T-helper 2 cell (primary cell): ENCODE measurements at regions not wholly inside any gene's neighbourhood (a gene's known extent, or its start where the extent isn't known, plus 50 kb on each side); places are given as distances from the start of the nearest gene placed in this dataset.
"Not testable (repeated sequence)": the region's sequence is repeated elsewhere in the genome, so short reads cannot be mapped to it uniquely, and the experiment has no call there.

Source experiments
- DNase-seq, 5 experiments: peaks; one replicate each; pipeline versions ENCODE4 v3.0.0 to v3.0.0-alpha.2; 2012 to 2022

DNA sequence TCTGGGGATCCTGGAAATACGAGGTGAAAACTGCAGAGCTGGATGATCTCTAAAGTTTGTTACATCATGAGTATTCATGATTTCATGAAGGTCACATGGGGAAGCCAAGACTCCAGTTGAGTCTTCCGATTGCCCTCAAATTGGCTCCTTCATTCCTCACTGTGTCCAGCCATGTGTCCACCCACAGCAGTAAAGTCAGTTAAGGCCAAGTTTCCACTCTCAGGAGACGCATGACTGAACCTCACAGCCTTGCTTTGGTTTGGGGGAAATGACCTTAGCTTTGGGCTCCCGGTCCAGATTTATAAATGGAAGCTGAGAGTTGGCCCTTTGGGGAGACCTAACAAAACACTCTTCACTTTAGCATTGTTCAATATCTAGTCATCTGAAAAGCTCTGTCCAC, 289.7 kb upstream of the MCTP2 start:
- no peak for DNase-seq

DNA sequence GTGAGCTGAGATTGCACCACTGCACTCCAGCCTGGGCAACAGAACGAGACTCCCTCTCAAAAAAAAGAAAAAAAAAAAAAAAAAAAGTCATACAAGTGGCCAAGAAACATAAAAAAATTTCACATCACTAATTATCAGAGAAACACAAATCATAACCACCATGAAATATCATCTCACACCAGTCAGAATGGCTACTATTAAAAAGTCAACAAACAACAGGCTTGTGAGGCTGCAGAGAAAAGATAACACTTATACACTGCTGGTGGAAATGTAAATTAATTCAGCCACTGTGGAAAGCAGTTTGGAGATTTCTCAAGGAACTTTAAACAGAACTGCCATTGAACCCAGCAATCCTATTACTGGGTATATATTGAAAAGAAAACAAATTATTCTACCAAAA, 291.1 kb upstream of the MCTP2 start:
- no peak for DNase-seq

DNA sequence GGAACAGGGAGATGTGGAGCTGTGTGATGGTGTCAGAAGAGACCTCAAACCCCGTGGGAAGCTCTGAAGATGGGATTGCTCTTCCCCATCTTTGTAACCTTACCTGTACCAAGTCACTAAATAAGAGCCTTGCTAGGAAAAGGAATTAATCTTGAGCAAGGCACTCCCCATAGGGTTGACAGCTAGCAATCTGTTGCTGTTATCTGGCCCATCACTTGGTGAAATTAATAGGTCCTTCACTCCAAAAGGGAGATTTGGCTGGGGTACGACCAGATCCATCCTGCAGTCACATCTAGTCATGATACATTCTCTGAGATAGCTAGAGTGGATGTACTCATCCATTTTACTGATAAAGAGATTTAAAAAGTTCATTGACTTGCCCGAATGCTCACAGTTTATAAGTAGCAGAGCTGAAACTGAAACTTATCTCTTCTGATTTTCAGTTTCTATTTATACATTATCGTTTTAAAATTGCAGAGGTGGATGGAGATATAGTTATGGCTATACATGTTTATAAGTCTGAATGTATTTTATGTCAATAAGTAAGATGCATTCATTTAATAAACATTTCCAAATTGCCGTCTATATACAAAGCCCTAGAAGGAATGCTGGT, 299.1 kb upstream of the MCTP2 start:
- DNase-seq, result peak in 1 of 5 experiments; percentile 13

DNA sequence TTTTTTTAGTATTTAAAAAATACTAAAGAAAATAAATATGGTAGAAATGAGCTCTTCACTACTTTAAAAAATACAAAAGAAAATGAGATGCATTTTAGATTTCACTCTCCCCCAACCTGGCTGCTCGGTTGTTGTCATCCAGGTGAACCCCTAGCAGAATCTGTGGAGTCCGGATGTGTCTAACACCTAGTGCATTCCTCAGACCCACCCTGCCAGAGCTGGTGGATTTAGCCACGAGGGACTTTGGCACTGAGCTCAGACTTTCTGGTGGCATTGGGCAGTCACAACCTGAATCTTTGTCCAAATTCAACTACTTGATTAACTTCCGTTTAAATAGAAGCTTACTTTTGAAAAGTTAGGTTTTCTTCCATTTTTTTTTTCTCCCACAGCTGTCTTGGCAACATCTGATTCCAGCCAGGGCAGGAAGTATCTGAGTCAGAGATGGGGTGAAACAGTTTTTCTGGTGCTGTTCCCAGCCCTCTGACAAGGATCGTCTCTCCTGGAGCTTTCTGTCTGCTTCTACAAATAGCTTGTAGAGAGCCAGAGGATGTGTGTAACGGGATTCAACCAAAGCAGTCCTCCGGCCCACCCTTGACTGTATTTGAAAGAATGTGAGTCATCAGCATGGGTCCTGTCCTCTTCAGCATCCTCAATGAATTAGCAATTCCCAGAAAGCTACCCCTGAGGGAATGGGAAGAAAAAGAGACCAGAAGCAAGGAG, 301.8 kb upstream of the MCTP2 start:
- no peak for DNase-seq

DNA sequence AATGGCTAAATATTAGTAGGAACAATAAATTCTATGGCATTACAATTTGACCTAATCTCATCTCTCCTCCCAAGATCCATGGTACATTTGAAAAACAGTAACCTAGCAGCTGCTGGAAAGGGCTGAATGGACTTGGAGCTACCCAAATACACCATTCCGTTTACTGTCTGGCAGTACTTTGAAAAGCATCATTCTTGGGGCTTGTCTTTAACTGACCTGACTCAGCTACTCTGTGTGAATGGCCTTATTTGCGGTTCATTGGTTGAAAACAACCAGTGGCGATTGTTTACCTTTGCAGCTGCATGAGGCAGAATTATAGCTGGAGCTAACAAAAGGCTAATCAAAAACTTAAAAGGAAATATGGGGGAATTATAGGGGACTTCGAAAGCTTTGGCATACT, 311.2 kb upstream of the MCTP2 start:
- DNase-seq, result no peak

DNA sequence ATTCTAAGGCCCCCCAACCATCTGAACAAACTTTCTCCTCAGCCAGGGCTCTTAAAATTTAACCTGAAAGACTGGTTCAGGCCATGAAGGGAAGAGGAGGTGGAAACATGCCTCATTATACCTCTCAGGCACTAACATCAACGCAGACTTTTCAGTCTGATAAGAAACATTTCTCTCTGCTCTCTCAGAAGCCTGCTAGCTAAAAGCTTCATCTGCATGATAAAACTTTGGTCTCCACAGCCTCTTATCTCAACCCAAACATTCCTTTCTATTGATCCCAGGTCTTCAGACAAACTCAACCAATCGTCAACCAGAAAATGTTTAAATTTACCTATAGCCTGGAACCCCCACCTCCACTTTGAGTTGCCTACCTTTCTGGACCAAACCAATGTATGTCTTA, 312.6 kb upstream of the MCTP2 start:
- DNase-seq, result not testable (repeated sequence)

DNA sequence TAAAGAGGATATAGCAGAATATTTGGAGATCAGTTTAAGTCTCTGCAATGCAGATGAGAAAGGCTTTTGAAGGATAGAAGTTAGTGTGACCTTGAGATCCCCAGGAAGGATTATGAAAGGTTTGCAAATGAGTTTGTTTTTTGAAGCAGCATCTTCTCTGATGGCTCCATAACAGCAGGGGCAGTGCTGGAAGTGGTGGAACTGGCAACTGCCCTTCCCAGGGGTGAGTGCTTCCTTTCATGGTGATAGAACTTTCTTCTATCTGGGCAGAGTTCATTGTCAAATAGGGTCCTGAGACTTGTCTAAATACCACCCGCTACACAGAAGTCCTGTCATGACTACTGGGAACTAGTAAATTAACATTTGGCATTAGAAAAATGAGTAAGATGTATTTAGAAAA, 314.2 kb upstream of the MCTP2 start:
- no peak for DNase-seq

DNA sequence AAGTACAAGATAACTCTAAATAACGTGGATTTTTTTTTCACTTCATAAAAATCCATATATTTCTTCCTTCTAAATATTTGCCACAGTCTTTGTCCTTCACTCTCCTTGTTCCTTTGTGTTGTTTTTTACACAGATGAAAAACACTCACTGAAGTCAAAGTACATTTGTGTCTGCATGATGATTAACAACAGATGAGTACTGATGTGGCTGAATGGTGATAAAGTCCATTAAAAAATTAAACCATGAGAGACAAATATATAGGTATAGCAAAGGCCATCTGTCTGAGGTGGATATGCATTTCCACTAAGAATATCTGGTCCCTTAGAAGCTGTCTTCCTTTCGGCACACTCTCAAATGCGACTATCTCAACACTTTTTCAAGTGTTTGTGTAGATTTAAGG, 317.5 kb upstream of the MCTP2 start:
- DNase-seq, result no peak

DNA sequence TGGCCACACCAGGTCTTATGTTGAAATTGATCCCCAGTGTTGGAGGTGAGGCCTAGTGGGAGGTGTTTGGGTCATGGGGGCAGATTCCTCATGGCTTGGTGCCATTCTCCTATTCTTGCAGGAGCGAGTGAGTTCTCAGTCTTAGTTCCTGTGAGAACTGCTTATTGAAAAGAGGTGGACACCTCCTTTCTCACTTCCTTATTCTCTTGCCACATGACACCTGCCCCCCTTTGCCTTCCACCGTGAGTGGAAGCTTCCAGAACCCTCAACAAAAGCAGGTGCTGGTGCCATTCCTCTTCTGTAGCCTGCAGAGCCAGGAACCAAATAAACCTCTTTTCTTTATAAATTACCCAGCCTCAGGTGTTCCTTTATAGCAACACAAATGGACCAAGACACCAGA, 318.1 kb upstream of the MCTP2 start:
- DNase-seq, result no peak

DNA sequence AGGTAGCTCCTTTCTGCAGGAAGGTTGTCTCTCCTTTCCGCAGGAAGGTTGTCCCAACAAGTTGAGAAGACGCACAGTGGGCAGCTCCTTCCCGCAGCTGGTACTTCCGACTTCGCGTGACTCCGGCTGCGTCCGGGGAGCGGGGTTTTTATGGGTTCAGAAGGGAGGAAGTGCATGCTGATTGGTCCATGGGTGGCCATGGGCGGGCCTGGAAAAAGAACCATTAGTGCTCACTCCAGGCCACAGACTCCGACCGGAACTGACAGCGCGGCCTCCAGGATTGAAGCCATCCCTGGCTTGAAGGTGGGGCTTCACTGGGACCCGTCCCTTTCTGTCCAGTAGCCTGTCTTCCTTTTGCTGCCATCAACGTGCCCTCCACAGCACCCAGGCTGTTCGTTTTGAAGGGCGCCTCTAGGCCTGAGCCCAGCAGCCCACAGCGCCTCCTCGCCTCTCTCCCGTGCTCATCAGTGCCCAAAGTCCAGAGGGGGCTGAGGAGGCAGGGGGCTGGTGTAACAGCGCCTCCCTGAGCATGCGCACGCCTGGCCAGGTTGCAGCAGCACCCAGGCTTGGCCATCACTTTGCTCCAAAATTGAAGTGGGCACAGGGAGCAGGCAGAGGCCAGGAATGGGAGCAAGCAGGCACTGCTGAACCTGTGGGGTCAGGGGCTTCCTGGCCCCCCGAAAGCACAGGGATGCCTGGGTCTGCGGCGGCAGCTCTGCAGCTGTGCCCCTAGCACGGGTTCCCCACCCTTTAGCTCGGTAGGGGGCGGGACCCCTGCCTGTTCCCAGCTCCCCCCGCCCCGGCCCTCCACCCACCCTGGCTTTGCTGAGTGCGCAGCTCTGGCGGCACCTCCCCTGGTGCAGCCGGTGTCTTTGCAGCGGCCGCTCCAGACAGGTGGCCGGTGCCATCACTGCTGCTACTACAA, 330.6 kb upstream of the MCTP2 start:
- DNase-seq, result no peak

DNA sequence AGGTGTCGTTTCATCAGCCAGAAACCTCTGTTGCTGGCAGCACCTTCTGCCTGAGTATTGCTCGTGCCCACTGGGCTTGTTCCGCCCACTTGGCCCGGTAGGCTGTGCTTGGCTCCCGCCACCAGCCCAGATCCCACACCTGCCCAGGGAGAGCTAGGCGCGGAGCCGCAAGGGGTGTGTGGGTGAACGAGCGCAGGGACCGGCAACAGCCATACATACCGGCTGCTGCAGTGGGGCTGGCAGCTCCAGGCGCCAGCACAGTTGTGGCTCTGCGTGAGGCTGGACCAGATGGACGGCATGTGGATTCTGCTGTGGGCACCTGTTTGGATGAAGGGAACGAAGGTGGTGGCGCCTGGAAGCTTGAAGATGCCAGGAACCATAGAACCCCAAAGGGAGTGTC, 331.5 kb upstream of the MCTP2 start:
- DNase-seq, result no peak

DNA sequence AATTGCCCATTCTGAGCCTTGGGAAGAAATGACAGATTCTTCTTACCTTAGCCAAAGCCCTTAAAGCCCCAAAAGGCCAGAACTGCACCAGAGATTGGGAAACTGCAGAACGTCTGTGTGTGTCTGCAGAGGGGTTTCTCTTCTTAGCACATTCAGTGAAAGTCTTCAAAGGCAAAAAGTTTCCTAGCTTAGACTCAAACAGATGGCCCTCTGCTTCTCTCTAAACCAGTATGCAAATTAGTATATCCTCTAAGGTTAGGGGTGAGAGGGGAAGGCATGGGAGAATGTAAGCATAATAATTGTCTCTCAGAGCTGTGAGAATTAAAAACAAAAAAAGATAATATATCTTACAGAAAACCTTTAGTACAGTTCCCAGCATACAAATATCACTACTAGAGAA, 334.0 kb upstream of the MCTP2 start:
- DNase-seq, result no peak

DNA sequence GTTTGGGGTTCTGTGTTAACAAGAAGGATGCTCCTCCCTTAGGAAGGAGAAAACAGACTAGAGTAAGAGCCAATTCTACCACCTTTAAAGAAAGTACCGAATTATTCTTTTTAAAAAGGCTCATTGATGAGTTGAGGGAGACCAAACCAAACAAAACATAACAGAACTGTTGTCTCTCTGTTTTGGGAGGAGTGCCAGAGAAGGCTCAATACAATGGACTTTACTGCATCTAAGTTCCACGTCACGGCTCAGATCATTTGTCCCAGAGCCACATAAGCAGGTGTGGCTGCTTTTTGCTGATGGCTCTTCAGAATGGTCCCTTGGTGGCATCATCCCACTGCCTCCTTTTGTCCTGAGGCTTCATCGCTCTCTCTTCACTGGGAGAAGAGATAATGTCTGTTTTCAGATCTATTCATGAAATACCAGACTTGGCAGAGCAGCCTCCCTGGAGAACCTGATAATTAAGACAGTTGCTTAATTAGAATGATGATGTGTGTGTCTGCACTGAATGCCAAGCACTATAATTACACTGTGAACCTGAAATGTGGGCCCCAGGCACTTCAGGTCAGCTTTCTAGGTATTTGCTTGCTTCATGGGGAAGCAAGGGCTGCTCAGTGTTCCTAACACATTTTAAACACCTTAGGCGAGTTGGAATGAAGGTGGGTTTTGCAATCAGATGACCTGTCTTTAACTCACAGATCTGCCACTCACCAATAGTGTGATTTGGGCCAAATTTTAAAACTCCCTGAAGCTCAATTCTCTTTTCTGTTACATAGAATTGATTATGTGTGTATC, 335.2 kb upstream of the MCTP2 start:
- no peak for DNase-seq

DNA sequence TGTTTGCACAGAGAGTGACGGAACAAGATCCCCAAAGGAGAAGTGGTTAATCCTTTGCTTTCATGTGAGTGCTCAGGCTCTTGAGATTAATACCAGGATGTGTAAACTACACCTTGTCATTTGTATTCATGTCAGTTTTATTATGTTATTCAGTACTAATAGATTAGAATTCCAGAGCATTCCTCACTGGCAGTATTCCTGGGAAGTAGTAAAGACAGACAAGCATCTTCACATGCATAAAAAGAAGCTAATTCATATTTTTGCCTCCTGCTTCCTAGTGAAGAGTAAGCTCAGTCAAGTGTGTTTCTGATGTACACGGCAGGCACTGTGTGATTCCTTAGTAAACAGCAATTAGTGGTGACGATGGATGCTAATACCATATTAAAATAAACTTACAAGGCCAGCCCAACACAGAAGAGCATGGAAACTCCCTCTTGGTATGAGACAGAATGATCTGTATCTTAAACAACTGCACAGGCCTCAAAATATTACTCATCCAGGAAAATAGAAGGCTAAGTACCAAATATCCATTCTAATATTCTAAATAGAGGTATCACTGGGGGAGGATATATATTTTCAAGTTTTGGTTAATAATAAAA, 336.8 kb upstream of the MCTP2 start:
- no peak for DNase-seq

DNA sequence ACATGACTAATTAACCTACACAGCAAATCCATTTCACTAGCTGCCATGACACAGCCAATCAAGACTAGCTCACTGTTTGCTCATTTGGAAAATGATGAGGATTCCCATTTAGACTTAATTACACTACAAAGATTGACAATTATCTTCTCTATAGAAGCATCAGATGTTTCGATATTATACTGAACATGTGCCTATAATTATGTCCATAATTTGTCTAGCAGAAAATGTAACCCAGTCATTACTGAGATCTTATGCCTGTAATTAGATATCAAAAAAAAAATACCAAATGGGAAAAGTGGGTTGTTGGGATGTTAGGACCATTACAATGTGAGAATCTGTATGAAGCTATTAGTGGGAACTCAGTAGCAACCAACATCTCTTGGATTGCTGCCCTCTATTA, 344.2 kb upstream of the MCTP2 start:
- DNase-seq, result no peak

DNA sequence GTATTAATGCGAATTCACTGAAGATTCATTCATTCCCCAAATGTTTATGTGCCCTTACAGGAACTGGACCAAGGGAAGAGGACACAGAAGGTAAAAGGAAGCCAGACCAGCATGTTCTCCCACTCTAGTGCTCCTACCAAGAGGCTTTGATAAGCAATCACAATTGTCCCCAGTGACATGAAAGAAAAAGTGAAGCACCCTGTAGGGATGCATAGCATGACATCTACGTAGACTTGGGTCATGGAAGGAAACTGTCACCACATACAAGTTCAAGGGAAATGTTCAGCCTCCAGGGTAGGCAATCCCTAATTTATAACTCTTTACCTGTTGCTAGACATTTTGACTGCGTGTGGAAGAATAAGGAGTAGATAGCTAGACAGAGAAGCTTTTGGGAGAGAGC, 348.6 kb upstream of the MCTP2 start:
- DNase-seq, result no peak

DNA sequence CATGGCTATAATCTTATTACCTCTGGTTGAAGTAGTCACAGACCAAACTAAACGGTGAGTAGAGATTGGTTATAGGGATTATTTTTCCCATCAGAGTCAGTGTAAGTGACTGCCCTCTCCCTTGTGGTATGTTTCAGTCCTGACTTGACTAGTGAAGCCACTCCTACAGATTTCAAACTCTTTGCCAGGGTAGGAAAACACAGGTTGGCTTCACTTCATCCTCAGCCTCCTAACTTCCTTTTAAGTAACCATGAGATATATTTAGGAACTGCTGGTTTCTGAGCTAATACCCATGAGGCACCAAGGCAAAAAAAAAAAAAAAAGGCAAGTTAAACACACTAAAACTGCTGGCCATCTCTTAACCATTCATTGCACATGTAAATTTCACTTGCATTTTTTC, 349.2 kb upstream of the MCTP2 start:
- DNase-seq, result no peak

DNA sequence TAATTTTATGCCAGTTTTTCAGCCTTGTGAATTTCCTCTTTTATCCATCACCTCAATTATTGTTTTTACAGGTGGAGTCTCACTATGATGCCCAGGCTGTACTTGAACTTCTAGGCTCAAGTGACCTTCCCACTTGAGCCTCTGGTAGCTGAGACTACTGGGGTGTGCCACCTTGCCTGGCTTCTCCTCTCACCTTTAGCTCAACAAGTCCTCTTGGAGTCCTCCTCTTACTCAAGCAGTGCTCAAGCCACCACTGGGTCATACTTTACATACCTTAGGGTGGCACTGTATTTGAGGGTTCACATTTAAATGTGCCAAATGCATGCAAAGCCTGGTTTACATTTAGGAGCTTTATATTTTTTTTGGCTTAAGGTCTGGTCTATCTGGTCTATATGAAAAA, 350.1 kb upstream of the MCTP2 start:
- DNase-seq, result no peak

DNA sequence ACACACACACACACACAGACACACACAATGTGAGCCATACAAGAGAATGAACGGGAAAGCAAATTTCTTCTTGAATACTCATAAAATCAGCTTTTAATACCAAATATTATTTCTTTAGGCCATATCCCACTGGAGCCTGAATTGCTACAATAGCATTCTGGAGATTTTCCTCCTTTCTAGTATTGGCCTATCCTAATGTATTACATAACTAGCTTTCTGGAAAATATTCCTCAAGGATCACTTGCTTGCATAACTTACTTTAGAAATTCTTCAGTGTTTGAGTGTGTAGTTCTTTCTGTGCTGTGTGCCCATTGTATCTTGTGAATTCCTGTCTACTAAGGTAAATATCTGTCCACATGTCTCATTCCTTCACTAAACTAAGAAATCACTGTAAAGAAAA, 351.0 kb upstream of the MCTP2 start:
- DNase-seq, result no peak

DNA sequence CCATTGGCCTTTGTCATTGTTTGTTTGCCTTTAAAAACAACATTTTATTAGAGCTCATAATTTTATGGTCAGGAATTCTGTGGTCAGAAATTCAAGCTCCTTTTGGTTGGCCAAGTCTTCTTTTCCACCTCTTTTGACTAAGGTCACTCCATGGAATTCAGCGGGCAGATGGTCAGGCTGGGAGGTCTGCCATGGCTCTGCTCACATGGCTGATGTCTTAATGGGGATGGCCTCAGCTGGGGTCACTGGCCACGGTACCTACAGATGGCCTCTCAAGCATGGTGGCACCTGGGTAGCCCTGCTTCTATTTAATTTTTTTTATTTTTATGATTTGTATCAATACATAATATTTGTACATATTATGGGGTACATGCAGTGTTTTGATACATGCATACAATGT, 360.8 kb upstream of the MCTP2 start:
- no peak for DNase-seq

DNA sequence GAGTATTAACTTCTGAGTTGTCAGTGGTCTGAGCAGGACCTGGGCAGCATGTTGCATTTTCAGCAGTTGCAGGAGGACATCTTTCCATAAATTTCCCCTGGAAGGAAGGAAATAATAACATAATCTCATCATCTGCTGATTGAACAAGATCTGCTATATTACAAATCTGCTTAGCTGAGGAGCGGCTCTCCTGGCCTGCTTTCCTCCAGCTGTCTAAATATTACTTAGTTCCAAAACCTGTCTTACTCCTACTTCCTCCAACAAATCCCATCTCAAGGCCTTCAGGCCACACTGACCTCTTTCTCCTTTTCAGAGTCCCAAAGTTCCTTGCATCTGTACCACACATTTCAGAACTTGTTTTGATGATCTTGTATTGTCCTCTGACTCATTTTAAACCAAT, 364.4 kb upstream of the MCTP2 start:
- DNase-seq, result no peak

DNA sequence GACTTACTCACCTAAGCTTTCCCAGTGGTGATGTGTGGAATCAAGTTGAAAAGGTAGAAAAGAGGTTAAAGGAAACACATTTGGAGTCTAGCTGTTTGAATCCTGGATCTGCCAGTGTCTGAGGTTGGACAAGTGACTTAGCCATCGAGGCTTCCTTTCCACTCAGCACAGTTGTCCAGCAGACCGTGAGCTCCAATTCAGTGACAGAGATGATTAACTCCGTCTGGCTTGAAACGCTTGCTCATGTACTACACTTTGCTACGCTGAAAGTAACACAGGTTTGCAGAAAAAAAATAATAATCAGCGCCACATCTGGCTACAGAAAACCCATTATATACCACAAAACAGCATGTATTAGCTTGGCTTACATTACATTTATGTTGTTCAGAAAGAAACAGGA, 364.9 kb upstream of the MCTP2 start:
- DNase-seq, result no peak

DNA sequence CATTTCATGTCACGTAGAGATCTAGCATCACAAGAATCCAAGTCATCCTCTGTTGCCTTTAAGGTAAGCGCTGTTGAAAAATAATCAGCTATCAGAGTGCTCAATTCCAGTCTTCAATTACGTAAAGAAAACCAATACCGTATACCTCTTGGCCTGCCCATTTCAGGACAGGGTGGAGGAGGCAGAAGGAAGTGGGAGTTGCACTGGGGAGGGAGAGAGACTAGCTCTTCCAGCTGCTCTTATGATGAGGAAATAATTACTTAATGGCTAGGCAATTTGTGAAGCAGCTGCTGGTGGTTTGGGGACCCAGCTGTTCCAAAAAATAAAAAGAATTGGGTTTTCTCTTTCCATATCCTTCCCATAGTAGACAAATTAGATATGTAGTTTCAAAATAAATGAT, 365.8 kb upstream of the MCTP2 start:
- no peak for DNase-seq
